SU-DHL-6 (cell line): ENCODE measurements at regions not wholly inside any gene's neighbourhood (a gene's known extent, or its start where the extent isn't known, plus 50 kb on each side); places are given as distances from the start of the nearest gene placed in this dataset.

Experiments
- EZH2phosphoT487 ChIP-seq: fragments of 200-600 bp; sonication (generic), shearing (Covaris generic); conservative IDR thresholded peaks from 2 replicates; pipeline ENCODE4 v1.6.1; 2018; ENCODE audit warnings: mild to moderate bottlenecking, antibody characterized with exemption, low read length, moderate library complexity, mixed read lengths
- TF ChIP-seq, protein P1 (sequence below): fragments of 200-600 bp; sonication (generic); IDR thresholded peaks from one replicate; pipeline ENCODE4 v1.5.1; 2017; ENCODE audit warnings: antibody characterized with exemption, mild to moderate bottlenecking, low read length, moderate library complexity; ENCODE audit not compliant: insufficient read depth, poor library complexity, severe bottlenecking

DNA sequence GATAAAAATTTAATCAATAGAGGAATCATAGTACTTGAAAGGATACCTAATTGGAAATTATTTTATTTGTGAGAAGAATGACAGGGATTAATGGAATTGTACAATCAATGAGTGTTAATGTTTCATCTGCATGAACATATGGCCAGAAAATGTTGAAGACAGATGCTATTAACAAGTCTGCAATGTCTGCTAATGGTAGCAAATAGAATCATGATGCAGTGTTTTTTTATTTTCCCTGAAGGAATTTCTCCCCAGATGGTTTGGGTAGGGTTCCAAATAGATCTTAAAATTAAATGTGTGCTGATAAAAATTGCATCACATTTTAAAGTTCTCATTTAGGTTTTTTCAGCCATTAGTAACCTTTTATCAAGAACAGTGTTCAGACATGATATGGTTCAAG is 291.3 kb upstream of the TRAM1L1 start:
- TF ChIP-seq, protein P1, sequence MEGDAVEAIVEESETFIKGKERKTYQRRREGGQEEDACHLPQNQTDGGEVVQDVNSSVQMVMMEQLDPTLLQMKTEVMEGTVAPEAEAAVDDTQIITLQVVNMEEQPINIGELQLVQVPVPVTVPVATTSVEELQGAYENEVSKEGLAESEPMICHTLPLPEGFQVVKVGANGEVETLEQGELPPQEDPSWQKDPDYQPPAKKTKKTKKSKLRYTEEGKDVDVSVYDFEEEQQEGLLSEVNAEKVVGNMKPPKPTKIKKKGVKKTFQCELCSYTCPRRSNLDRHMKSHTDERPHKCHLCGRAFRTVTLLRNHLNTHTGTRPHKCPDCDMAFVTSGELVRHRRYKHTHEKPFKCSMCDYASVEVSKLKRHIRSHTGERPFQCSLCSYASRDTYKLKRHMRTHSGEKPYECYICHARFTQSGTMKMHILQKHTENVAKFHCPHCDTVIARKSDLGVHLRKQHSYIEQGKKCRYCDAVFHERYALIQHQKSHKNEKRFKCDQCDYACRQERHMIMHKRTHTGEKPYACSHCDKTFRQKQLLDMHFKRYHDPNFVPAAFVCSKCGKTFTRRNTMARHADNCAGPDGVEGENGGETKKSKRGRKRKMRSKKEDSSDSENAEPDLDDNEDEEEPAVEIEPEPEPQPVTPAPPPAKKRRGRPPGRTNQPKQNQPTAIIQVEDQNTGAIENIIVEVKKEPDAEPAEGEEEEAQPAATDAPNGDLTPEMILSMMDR: no peak
- TF ChIP-seq EZH2phosphoT487: no peak
